ENCODE measurements at regions not wholly inside any gene's neighbourhood (a gene's known extent, or its start where the extent isn't known, plus 50 kb on each side); places are given as distances from the start of the nearest gene placed in this dataset.

- no peak for TF ChIP-seq POLR2A (IDR thresholded peaks at IDR 0.05; ENCODE audit: low read length)
- no peak for TF ChIP-seq GATA1 (IDR thresholded peaks at IDR 0.05; ENCODE audit: low read depth, low read length)
These were observed 440.9 kb upstream of the RAG2 start for GRCh38 chr11:37038911-37039310.
